ENCODE measurements at regions not wholly inside any gene's neighbourhood (a gene's known extent, or its start where the extent isn't known, plus 50 kb on each side); places are given as distances from the start of the nearest gene placed in this dataset.
"Not testable (repeated sequence)": the region's sequence is repeated elsewhere in the genome, so short reads cannot be mapped to it uniquely, and the experiment has no call there.

DNA sequence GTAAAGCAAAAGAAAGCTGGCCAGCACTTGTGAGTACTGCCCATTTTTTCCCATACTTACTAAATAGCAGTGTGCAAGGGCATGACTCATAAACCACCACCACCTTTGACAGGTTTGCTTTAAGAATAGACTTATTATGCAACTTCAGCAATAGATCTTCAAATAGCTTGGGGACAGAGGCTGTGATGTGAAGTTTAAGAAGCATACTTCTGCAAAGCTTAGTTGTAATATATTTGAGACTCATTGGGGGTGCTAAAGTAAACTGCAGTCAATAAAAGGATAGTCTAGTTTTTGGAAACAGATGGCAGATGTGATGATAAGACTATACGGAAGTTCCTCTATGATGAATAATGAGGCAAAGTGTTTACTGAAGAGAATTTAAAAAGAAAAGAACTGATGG lies 210.0 kb downstream of the PLA2G4A start:
- peak; percentile 56 for DNase-seq (ENCODE audit: low spot score)

DNA sequence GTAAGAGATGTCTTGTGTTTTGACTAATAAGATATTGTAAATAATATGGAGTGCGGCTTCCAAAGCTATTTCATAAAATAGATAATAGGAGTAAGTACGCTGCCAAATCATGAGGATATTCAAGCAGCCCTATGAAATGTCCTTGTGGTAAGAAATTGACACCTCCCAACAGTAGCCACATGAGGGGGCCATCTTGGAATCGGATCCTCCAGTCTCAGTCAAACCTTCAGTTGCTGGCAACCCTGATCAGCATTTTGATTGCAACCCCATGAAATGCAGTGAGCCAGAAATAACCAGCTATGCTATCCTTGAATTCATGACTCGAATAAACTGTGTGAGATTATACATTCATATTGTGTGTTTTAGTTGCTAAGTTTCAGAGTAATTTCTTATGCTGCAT lies 212.4 kb downstream of the PLA2G4A start:
- DNase-seq (ENCODE audit: low spot score), result no peak

DNA sequence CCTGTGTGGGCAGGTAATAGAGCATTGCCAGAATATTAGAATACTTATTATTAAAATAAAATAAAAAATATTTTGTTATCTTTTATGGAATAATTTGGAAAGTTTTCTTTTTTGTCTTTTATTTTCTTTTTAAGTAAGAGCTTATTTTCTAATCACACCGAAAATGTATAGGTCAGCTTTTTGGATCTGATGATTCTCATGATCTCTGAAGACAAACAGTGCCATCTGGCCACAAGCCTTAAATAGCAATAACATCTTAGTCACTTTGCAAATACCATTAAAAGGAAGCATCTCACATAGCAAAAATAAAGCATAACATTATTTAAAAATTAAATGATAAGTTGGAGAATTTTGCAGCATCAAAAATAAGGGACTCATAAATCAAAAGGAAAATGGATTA lies 213.8 kb downstream of the PLA2G4A start:
- DNase-seq (ENCODE audit: low spot score), result no peak

DNA sequence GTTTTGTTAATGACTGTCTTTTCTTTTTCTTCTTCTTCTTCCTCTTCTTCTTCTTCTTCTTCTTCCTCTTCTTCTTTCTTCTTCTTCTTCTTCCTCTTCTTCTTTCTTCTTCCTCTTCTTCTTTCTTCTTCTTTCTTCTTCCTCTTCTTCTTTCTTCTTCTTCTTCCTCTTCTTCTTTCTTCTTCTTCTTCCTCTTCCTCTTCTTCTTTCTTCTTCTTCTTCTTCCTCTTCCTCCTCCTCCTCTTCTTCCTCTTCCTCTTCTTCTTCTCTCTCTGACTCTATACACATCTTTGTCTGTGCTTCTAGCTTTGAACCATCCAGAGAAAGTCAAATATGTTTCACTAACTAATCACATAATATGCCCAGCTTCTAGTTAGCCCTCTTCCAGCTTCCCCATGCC lies 214.7 kb downstream of the PLA2G4A start:
- DNase-seq (ENCODE audit: low spot score), result not testable (repeated sequence)

DNA sequence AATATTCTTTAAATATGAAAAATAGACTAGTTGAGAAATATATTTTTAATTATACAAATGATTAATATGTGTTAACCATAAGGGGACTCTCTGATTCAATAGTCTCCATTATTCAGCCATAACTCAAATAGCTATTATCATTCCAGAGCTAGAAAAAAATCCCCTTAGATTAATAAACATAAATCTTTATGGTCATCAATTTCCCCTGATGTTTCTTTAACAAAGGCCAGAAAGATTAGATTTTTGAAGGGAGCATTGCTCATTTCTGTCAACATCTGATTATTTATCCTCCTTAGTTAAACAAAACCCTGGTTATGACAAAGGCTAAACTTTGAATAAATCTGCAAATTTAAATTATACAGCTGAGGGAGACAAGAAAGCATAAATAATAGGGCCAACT lies 215.7 kb downstream of the PLA2G4A start:
- no peak for DNase-seq (ENCODE audit: low spot score)

DNA sequence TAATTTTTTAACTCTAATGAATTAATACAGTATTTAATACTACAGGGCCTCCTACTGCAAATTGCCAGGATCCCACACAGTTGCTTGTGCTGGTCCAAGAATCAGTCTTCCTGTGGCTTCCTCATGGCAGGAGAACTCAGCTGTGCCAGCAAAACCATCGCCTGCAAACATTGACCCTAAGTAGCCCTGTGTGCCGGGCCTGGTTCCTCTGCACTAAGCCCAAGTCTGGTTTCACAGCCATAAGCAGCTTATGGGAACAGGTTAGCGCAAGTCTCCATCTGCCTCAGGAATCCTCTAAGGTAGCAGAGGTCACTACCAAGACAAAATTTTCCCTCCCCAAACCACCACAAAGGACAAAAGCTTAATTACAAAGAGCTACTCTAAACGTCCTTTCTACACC lies 216.6 kb downstream of the PLA2G4A start:
- DNase-seq (ENCODE audit: low spot score), result no peak

DNA sequence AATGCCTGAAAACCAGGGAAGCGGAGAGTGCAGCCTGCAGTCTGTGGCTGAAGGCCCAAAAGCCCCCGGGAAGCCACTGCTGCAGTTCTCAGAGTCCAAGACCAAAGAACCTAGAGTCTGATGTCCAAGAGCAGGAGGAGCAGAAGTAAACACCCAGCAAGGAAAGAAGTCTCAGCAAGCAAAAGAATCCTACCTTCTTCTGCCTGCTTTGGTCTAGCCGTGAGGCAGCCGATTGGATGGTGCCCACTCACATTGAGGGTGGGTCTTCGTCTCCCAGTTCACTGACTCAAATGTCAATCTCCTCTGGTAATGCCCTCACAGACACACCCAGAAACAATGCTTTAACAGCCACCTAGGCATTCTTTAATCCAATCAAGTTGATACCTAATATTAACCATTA lies 217.5 kb downstream of the PLA2G4A start:
- DNase-seq (ENCODE audit: low spot score), result no peak

DNA sequence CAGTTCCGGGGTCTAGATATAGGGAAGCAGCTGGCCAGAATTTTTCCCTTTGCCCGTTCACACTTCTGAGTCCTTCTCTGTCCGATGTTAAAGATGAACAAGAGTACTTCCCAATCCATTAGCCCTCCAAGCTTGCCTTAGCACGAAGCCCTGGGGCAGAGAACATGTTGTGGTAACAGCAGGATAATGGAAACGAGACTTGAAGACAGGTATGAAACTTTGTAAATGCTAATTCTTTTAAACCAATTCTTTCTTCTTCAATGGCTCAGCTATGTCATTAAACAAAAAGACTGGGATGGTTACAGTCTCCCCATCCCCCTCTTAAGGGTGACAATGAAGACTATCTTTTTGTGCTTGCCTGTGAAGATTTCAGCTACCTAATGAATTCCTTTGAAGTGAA lies 218.5 kb downstream of the PLA2G4A start:
- DNase-seq (ENCODE audit: low spot score), result no peak

DNA sequence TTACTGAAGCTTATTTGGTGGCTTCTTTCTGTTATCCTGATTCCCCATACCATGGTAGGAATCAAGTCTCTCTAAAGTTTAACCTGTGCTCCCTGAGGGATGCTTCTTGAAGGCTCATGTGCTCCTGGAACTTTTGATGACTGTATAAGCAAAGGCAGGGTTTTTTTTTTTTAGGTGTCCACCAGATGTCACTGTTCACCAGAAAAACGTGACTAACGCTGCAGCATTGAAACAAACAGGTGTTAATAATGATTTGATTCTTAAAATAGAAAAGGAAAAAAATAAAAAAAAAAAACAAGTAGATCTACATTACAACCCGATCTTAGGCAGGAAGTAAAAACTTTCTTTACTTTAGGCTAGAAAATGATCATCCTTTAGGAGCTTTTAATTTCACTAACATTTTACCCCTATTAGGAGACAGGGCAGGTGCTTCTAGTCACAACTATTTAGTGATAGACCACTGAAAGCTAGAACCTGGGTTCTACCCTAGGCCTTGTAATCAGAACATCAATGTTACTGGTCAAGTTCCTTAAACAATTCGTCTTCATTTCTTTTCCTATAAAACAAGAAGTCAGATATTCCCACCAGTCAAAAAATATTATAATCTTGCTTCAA lies 223.0 kb downstream of the PLA2G4A start:
- DNase-seq (ENCODE audit: low spot score), result peak; percentile 41

DNA sequence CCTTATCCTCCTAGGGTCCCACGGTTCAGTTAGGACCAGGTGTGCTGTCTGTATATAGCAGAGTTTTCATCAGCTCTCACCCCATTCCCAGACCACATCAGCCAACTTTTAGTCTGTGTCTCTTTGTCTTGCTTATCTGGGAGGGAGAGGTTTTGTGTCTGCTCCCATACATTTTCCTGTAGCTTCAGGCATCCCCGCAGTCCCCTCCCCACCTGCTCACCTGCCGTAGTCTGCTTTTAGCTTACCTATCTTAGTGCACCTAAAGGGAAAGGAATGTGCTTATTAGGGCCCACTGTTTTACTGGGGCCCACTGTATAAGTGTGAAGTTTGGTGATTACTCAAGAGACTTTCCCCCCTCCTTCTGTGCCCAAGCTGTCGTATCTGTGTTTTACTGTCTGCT lies 225.1 kb downstream of the PLA2G4A start:
- no peak for DNase-seq (ENCODE audit: low spot score)

DNA sequence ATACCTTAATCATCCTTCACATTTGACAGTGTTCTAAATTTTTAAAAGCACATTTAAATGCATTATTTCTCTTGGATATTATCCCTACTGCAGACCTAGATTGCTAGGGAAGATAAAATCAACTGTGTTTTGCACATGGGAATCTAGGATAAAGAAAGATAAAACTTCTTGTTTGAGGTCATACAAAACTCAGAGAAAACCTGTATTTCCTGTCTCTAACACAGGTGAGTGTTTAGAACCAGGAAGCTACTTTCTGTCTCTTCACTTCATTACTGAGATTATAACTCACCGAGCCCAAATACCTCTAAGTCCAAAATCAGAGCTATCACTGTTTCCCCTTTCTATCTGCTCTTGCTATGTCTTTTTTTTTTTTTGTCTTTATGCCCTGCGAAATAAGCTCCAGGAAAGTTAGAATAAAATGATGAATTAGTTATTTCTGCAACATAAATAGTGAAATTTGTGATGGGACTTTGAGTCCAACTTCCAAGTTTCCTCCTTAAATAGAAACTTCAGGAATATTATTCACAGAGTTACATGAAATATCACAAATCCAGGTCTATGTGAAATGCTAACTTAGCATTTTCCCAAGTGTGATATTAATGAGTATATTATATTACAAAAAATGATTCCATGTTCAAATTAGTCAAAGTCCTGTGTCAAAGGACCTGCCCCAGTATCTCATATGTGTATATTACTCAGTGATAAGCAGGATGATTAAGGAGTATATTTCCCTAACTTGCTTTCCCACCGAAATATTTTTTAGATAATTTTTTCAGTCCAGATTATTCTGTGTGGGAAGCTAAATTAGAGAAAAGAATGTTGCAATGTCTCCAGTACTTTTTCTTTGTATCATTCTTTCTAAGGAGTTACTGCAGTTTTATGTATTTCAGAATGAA lies 226.4 kb downstream of the PLA2G4A start:
- no peak for DNase-seq (ENCODE audit: low spot score)

DNA sequence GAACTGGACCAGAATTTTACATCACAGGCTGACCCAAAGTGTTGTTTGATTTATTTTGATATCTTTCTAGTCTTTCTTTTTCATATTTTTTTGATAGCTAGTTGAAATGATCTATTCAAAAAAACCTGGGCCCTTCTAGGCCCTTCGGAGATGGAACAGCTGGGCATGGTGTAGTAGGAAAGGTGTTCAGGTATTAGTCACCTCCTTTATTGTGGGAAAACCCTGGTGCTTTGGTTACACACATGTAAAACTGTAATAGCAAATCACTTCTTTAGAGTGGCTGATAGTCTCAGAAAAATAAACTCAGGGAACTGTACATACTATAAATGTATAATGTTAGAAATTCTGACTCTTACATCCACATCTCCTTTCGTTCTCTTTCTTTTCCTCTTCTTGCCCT lies 234.5 kb downstream of the PLA2G4A start:
- no peak for DNase-seq (ENCODE audit: low spot score)

DNA sequence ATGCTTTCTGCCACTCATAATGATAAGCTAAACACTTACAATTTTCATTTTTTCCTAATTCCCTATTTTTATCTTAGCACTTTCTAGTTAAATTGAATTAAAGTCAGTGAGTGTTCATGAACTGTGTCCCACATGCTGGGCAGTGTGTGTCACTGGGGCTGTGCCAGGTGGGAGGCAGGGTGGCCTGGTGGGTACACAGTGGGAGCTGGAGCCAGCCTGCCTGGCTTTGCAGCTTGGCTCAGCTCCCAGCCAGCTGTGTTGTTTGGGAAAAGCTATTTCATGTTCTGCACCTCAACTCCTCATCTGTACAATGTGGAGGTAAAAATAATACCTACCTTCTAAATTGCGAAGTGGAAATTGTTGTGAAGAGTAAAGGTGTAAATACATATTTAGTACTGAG lies 238.4 kb downstream of the PLA2G4A start:
- DNase-seq (ENCODE audit: low spot score), result peak; percentile 5

DNA sequence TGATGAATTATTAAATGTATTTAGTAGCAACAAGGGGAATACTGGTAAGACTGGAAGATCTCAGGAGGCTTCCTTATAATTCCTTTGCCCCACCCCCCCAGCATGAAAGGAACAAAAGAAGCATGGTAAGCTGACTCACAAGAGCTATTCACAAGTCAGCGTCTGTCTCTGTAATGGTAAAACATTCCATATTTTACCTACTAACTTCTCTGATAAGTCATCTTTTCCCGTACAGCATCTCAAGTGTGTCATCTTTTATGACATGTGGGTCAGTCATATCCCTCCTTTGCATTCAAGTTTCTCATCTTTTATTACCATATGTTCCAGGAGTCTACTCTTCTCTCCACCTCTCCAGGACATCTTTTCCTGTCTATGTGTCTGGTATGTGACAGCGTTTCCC lies 241.3 kb downstream of the PLA2G4A start:
- no peak for DNase-seq (ENCODE audit: low spot score)

DNA sequence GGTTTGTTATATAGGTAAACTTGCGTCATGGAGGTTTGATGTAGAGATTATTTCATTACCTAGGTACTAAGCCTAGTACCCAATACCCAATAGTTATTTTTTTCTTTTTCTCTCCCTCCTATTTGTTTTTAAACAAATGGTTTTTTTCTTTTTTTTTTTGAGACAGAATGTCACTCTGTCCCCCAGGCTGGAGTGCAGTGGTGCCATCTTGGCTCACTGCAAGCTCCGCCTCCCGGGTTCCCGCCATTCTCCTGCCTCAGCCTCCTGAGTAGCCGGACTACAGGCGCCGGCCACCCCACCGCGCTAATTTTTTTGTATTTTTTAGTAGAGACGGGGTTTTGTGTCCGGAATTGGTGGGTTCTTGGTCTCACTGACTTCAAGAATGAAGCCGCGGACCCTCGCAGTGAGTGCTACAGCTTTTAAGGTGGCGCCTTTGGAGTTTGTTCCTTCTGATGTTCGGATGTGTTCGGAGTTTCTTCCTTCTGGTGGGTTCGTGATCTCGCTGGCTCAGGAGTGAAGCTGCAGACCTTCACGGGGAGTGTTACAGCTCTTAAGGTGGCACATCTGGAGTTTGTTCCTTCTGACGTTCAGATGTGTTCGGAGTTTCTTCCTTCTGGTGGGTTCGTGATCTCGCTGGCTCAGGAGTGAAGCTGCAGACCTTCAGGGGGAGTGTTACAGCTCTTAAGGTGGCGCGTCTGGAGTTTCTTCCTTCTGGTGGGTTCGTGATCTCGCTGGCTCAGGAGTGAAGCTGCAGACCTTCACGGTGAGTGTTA lies 243.7 kb downstream of the PLA2G4A start:
- not testable (repeated sequence) for DNase-seq (ENCODE audit: low spot score)

DNA sequence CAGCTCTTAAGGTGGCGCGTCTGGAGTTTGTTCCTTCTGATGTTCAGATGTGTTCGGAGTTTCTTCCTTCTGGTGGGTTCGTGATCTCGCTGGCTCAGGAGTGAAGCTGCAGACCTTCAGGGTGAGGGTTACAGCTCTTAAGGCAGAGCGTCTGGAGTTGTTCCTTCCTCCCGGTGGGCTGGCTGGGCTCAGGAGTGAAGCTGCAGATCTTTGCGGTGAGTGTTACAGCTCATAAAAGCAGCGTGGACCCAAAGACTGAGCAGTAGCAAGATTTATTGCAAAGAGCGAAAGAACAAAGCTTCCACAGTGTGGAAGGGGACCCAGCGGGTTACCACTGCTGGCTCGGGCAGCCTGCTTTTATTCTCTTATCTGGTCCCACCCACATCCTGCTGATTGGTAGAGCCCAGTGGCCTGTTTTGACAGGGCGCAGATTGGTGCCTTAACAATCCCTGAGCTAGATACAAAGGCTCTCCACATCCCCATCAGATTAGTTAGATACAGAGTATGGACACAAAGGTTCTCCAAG lies 244.3 kb downstream of the PLA2G4A start:
- DNase-seq (ENCODE audit: low spot score), result not testable (repeated sequence)

DNA sequence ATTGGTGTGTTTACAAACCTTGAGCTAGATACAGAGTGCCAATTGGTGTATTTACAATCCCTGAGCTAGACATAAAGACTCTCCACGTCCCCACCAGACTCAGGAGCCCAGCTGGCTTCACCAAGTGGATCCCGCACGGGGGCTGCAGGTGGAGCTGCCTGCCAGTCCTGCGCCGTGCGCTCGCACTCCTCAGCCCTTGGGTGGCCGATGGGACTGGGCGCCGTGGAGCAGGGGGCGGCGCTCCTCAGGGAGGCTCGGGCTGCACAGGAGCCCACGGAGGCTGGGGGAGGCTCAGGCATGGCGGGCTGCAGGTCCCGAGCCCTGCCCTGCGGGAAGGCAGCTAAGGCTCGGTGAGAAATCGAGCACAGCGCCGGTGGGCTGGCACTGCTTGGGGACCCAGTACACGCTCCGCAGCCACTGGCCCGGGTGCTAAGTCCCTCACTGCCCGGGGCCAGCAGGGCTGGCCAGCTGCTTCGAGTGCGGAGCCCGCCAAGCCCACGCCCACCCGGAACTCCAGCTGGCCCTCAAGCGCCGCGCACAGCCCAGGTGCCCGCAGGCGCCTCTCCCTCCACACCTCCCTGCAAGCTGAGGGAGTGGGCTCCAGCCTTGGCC lies 245.0 kb downstream of the PLA2G4A start:
- not testable (repeated sequence) for DNase-seq (ENCODE audit: low spot score)

DNA sequence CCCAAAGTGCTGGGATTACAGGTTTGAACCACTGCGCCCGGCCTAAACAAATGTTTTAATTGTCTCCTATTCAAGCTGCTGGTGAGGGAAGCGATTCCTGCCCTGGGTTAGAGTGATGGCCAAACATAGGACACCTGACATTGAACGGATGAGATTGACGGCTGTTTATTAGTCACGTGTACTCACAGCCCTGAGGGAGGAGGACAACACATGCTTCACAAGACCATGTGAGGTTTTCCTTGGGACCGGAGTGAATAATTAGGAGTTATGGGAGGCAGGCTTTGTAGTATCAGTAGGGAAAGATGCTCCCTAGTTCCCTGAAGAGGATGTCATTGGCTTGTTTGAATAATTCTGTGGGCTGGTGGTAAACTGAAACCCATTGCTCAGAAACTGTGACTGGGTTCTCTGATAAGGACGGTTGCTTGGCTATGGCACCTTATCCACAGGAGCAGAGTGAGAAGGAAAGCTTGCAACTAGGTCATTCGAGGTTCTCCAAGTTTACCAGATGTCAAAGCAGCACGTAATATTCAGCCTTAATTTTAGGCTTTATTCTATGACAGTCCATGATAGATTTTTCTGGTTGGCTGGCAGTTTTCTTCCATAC lies 245.8 kb downstream of the PLA2G4A start:
- no peak for DNase-seq (ENCODE audit: low spot score)

DNA sequence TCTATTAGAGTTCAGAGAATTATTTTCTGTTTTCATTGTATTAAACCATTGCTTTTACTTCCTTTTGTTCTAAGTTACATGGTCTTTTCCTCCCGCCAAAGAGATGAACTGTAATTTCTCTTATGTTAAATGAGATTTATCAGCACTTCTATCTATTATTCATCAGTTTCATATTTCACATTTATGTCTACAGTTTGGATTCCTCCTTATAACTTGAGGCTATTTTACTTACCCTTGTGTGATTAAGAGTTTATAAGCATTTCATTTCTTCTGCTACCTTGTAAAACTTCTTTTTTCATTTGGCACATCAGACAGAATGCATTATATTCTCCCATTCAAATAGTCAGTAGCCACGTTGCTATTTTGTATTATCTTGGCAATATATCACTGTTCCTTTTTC lies 248.2 kb downstream of the PLA2G4A start:
- DNase-seq (ENCODE audit: low spot score), result no peak

DNA sequence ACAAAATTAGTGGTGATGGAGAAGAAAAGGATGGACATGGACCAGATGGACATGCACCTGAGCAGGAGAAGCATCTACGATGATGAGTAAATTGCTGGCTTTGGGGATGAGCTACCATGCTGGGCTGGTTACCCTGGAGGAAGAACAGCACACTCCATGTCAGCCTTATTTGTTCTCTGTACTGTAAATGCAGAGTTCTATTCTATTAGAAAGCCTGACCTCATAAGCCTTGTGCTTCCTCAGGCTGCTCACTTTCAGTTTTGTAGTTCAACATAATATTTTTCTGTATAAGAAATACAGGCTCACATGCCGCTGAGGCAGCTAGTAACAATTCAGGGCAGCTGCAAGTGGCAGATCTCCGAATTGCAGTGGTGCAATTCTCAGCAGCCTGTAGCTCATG lies 249.6 kb downstream of the PLA2G4A start:
- no peak for DNase-seq (ENCODE audit: low spot score)

DNA sequence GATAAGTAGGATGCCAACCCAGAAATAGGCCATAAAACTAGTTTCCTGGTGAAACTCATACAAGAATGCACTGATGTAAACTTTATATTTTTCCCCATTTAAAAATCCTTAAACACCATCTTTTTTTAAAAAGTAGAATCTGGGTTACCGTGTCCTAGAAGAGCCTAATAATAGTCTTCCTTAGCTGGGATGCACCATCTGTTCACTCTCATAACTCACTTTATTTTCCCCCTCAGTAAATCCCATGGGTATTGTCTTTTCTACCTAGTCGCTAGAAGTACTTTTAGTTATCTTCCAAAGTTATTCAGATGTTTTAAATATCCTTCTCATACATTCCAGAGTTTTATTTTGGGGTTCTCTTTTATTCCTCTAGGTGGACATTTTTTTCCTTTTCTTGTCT lies 250.2 kb downstream of the PLA2G4A start:
- no peak for DNase-seq (ENCODE audit: low spot score)

DNA sequence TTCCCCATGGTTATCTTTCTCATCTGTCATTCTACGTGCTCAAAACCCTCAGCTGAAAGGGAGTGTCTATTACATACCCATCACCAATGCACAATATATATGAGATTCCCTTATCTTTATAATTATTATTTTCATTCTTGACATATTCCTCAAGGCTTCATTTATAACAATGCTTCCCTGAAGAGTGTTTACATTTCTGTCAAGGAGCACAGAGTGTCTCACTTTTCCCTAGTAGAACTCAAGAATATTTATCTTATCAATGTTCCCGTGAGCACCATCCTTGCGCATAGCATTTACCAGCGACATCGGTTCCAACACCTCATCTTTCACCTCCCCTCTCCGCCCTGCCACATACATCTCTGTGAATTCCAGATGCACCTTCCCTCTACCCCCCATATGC lies 250.6 kb downstream of the PLA2G4A start:
- no peak for DNase-seq (ENCODE audit: low spot score)

Data from H4 (cell line).